GM12875 (cell line): ENCODE measurements at regions not wholly inside any gene's neighbourhood (a gene's known extent, or its start where the extent isn't known, plus 50 kb on each side); places are given as distances from the start of the nearest gene placed in this dataset.

Source experiments
- H3K4me3 ChIP-seq: one replicate; pipeline ENCODE4 v1.5.1; 2011; ENCODE audit warnings: low read depth, low read length, control low read depth
- TF ChIP-seq, protein P1 (sequence below): IDR thresholded peaks from 2 replicates; pipeline ENCODE4 v1.5.1; 2011; ENCODE audit warnings: low read depth, mild to moderate bottlenecking, control low read depth, inconsistent platforms, low read length, moderate library complexity, borderline replicate concordance; ENCODE audit not compliant: insufficient read depth

DNA sequence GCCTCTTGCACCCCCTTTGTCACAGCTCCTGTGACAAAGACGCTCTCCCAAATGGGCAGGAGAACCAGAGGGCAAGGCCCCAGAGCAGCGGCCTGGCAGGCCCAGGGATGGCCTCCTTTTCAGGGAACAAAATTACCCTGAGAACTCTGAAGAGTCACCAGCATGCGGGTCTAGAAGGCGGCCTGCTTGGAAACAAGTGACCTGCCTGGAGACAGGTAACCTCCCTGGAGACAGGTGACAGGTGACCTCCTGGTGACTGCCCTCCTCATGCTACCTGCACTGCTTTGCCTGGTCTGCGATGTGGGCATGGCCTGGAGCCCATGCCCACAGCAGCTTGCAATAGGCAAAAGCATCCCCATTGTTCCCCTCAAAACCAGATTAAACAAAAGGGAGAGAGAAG lies 86.5 kb upstream of the ZC3H12A start:
- TF ChIP-seq, protein P1, sequence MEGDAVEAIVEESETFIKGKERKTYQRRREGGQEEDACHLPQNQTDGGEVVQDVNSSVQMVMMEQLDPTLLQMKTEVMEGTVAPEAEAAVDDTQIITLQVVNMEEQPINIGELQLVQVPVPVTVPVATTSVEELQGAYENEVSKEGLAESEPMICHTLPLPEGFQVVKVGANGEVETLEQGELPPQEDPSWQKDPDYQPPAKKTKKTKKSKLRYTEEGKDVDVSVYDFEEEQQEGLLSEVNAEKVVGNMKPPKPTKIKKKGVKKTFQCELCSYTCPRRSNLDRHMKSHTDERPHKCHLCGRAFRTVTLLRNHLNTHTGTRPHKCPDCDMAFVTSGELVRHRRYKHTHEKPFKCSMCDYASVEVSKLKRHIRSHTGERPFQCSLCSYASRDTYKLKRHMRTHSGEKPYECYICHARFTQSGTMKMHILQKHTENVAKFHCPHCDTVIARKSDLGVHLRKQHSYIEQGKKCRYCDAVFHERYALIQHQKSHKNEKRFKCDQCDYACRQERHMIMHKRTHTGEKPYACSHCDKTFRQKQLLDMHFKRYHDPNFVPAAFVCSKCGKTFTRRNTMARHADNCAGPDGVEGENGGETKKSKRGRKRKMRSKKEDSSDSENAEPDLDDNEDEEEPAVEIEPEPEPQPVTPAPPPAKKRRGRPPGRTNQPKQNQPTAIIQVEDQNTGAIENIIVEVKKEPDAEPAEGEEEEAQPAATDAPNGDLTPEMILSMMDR, result no peak
- no peak overlapping the region for H3K4me3 ChIP-seq

- H3K4me3 ChIP-seq, result no peak overlapping the region
- TF ChIP-seq, protein P1, result no peak
Measured at GRCh38 chr1:37389327-37389726, 85.1 kb upstream of the ZC3H12A start.

- H3K4me3 ChIP-seq, result no peak overlapping the region
- TF ChIP-seq, protein P1, result no peak
Measured at GRCh38 chr1:37391211-37392011, 83.0 kb upstream of the ZC3H12A start.

DNA sequence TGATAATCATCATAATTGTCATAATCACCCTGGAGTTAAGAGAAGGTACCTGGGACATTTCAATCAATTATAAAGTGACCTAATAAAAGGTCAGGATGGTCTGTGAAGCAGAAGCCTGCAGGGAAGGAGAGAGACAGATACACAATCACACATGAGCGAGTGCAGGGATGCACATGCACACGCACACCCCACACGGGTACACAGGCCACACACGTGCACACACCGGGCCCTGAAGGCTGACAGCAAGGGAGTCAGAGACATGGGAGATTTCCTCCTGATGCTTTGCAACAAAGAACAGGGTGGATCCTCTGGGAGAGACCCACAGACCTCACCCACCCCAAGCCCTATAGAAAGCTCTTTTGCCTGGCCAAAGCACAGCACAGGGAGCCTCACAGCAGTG lies 82.3 kb upstream of the ZC3H12A start:
- TF ChIP-seq, protein P1, result no peak
- no peak overlapping the region for H3K4me3 ChIP-seq

GRCh38 chr1:37393173-37394120 lies 80.9 kb upstream of the ZC3H12A start:
- no peak overlapping the region for H3K4me3 ChIP-seq
- TF ChIP-seq, protein P1, result no peak

DNA sequence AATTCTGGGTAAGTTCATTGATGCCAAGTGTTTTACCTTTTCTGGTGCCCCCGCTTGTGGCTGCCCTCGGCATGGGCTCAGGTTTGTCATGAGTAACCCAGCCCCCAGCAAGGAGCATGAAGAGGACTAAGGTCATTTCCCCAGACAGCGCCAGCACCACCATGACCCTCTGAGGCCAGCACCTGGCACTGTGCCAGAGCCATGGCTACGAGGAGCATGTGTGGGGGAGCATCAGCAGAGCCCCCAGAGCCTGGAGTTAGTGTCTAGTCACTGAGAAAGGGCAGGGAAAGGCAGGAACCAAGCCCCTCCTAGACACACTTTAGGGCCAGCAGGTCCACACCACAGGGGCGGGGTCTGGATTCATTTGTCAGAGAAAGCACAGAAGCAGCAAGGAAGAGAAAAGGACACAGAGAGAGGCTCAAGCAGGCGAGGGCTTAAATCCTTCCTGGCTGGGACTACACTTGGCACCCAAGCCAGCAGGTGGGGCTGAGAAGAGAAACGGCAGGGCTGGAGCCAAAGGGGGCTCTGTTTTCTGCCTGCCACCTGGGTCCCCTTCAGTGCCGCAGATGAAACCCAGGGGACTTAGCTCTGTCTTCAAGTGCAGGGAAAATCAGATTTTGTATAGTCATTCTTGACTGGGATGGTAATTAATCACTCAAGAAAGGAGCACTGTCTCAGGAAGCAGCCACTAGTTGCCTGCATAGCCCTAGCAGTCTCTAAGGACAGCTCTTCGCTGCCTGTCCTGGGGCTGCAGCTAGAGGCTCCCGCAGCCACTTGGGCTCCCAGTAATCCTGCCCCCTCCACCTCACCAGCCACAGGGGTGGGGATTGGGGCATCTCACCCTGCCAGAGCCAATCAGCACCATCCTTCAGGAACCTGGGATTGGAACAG lies 79.6 kb upstream of the ZC3H12A start:
- TF ChIP-seq, protein P1, result no peak
- H3K4me3 ChIP-seq, result no peak overlapping the region
